ENCODE measurements at regions not wholly inside any gene's neighbourhood (a gene's known extent, or its start where the extent isn't known, plus 50 kb on each side); places are given as distances from the start of the nearest gene placed in this dataset.

DNA sequence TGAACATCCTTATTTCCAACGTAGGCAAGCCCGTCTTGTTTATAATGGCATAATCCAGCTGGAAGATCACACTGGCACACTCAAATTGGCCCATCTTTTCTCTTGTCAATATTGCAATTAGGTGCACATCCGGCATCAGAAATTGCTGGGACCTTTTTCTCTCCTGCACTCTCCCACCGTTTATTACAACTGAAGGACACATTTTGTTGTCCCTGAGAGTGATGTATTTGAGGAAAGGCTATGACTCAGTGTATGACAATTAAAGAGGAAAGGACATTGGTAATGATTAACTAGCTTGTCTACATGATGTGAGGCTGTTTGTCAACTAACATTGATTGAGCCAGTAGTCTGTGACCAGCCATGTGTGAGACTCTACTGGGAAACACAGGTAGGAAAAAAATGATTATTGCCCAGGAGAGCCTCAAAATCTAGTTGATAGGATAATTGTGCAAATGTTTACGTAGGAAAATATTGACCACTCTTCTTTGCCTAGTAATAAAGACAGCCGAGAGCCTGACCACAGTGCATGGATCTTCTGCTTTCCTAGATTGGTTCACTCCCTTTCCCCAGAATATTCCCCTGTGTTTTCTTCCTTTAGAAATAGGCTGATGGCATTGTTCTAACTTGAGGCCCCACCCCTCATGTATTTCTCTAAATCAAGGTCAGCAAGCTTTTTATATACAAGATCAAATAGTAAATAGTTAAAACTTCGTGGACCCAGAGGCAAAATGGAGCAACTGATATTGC, 230.0 kb upstream of the BTBD3 start (continued):
- TF ChIP-seq, protein P1, sequence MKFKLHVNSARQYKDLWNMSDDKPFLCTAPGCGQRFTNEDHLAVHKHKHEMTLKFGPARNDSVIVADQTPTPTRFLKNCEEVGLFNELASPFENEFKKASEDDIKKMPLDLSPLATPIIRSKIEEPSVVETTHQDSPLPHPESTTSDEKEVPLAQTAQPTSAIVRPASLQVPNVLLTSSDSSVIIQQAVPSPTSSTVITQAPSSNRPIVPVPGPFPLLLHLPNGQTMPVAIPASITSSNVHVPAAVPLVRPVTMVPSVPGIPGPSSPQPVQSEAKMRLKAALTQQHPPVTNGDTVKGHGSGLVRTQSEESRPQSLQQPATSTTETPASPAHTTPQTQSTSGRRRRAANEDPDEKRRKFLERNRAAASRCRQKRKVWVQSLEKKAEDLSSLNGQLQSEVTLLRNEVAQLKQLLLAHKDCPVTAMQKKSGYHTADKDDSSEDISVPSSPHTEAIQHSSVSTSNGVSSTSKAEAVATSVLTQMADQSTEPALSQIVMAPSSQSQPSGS (IDR thresholded peaks at IDR 0.05; ENCODE audit: low read length) = no peak
- no peak for TF ChIP-seq POU5F1 (IDR thresholded peaks at IDR 0.05; ENCODE audit: low read depth, low read length)
- no peak for TF ChIP-seq CEBPB (IDR thresholded peaks at IDR 0.05; ENCODE audit: low read depth, low read length)
- TF ChIP-seq SP2 (IDR thresholded peaks at IDR 0.05; ENCODE audit: low read length) = no peak
- no peak for TF ChIP-seq SP4 (IDR thresholded peaks at IDR 0.05; ENCODE audit: low read length)

Data from H1 (cell line).